Esophagus squamous epithelium (tissue), 5 donors: ENCODE measurements at regions not wholly inside any gene's neighbourhood (a gene's known extent, or its start where the extent isn't known, plus 50 kb on each side); places are given as distances from the start of the nearest gene placed in this dataset.
A peak's percentile ranks its signal among the peaks of the same experiment; 100 is the strongest.

Experiments
- DNase-seq: peaks from one replicate; lab custom pipeline; 2025; lab: John Stamatoyannopoulos, UW
- H3K27ac ChIP-seq, 4 donors: fragments of 200-600 bp; sonication (generic); one replicate each; pipeline ENCODE4 v1.5.1; 2016 to 2019; ENCODE audit warnings: mild to moderate bottlenecking in 1 of 4
- H3K27me3 ChIP-seq, 4 donors: fragments of 200-600 bp; sonication (generic); 1 replicate in 3 of 4; 2 replicates in 1 of 4; pipeline versions ENCODE4 v1.5.1 to v1.6.0; 2017 to 2021; ENCODE audit warnings: antibody characterized with exemption in 1 of 4
- H3K36me3 ChIP-seq, 3 donors: fragments of 200-600 bp; sonication (generic); one replicate each; pipeline ENCODE4 v1.5.1; 2016 to 2019
- H3K4me1 ChIP-seq, 3 donors: fragments of 200-600 bp; sonication (generic); one replicate each; pipeline ENCODE4 v1.5.1; 2017 to 2019
- H3K4me3 ChIP-seq, 4 donors: fragments of 200-600 bp; sonication (generic); 1 replicate in 3 of 4; 2 replicates in 1 of 4; pipeline ENCODE4 v1.5.1; 2016 to 2019; ENCODE audit warnings: mild to moderate bottlenecking in 2 of 4, moderate library complexity in 1 of 4
- H3K9me3 ChIP-seq, 3 donors: fragments of 200-600 bp; sonication (generic); one replicate each; pipeline ENCODE4 v1.5.1; 2016 to 2019
- CTCF ChIP-seq, 6 experiments: fragments of 450-650 bp in 4 of 6; fragments of 200-600 bp in 2 of 6; sonication (generic) in 2 of 6; IDR thresholded peaks; one replicate each; pipeline ENCODE4 v1.5.1; 2016 to 2019; ENCODE audit warnings: antibody characterized with exemption in 6 of 6, mild to moderate bottlenecking in 4 of 6, moderate library complexity in 4 of 6
- POLR2A ChIP-seq, 4 donors: fragments of 450-650 bp; IDR thresholded peaks; one replicate each; pipeline ENCODE4 v1.6.1; 2017; ENCODE audit warnings: antibody characterized with exemption in 4 of 4, mild to moderate bottlenecking in 4 of 4, moderate library complexity in 3 of 4
- WGBS, 2 donors: methylation state at CpG; one replicate each; pipeline ENCODE4 v1.1.5; 2018; 5-methylcytosine and 5-hydroxymethylcytosine counted together
- intact Hi-C: fragments of 100-400 bp; cut with DNase I; formaldehyde crosslinking; loops from one replicate; pipeline ENCODE4 v1.15.0; 2022
- donor health status: DM: yes; HTN: yes; CAD: no.

- no peak for DNase-seq
- H3K27ac ChIP-seq: no peak overlapping the region
- H3K36me3 ChIP-seq: no peaks in the 10 kb centered on the region
- WGBS, 2 donors: 44 to 47% methylated on average over 1 of the region's 1 CpG
- TF ChIP-seq CTCF (IDR thresholded peaks at IDR 0.05) (no peak), POLR2A (IDR thresholded peaks at IDR 0.05) (no peak)
- no peaks in the 10 kb centered on the region for H3K9me3 ChIP-seq
- peaks cover 0 to 38% (median 9%) of the 10 kb centered on the region in 3 donors for H3K4me1 ChIP-seq
- intact Hi-C loops: no loop called here
- H3K27me3 ChIP-seq: no peaks in the 10 kb centered on the region
- H3K4me3 ChIP-seq: no peak overlapping the region
These were observed 665.6 kb downstream of the DHX35 start for GRCh38 chr20:39627765-39628164.

- Histone ChIP-seq H3K9me3 (no peaks in the 10 kb centered on the region), H3K27me3 (no peaks in the 10 kb centered on the region), H3K4me1 (peaks cover 0 to 29% (median 7%) of the 10 kb centered on the region in 3 donors), H3K4me3 (no peak overlapping the region), H3K36me3 (no peaks in the 10 kb centered on the region), H3K27ac (peak overlapping the region in 2 of 4 donors; percentile 17 to 53)
- WGBS, 2 donors: 43 to 45% methylated on average over 1 of the region's 1 CpG
- TF ChIP-seq CTCF (IDR thresholded peaks at IDR 0.05) (no peak), POLR2A (IDR thresholded peaks at IDR 0.05) (no peak)
- DNase-seq: no peak
- intact Hi-C loops: no loop called here
These were observed 662.2 kb downstream of the DHX35 start for GRCh38 chr20:39624316-39624715.

GRCh38 chr20:39623584-39624234 lies 661.6 kb downstream of the DHX35 start:
- Histone ChIP-seq H3K4me3 (no peak overlapping the region), H3K27ac (peak overlapping the region in 3 of 4 donors; percentile 40 to 53 (median 44)), H3K36me3 (no peaks in the 10 kb centered on the region), H3K27me3 (no peaks in the 10 kb centered on the region), H3K4me1 (peaks cover 0 to 35% (median 13%) of the 10 kb centered on the region in 3 donors), H3K9me3 (no peaks in the 10 kb centered on the region)
- WGBS, 2 donors: 8 to 19% methylated on average over 2 of the region's 2 CpGs
- intact Hi-C loops: no loop called here
- TF ChIP-seq POLR2A (IDR thresholded peaks at IDR 0.05) (no peak), CTCF (IDR thresholded peaks at IDR 0.05) (no peak)
- no peak for DNase-seq

GRCh38 chr20:39619271-39619785 lies 657.2 kb downstream of the DHX35 start:
- no peaks in the 10 kb centered on the region for H3K27me3 ChIP-seq
- H3K4me1 ChIP-seq: peaks cover 3 to 44% (median 10%) of the 10 kb centered on the region in 3 donors
- no peaks in the 10 kb centered on the region for H3K36me3 ChIP-seq
- no peak for DNase-seq
- peak overlapping the region in 1 of 4 donors; percentile 44 for H3K27ac ChIP-seq
- 41 to 50% methylated on average over 1 of the region's 1 CpG for WGBS, 2 donors
- TF ChIP-seq CTCF (IDR thresholded peaks at IDR 0.05) (no peak), POLR2A (IDR thresholded peaks at IDR 0.05) (no peak)
- no peak overlapping the region for H3K4me3 ChIP-seq
- H3K9me3 ChIP-seq: no peaks in the 10 kb centered on the region
- intact Hi-C loops: no loop called here

GRCh38 chr20:39611901-39612300 lies 649.8 kb downstream of the DHX35 start:
- DNase-seq: no peak
- 53 to 54% methylated on average over 3 of the region's 3 CpGs for WGBS, 2 donors

More at GRCh38 chr20:39611901-39612300, 649.8 kb downstream of the DHX35 start:
- TF ChIP-seq CTCF (IDR thresholded peaks at IDR 0.05): no peak
- no peak for TF ChIP-seq POLR2A (IDR thresholded peaks at IDR 0.05)
- no peaks in the 10 kb centered on the region for H3K36me3 ChIP-seq
- intact Hi-C loops: no loop called here
- no peak overlapping the region for H3K27ac ChIP-seq
- H3K27me3 ChIP-seq: no peaks in the 10 kb centered on the region
- peaks cover 0 to 6% (median 0%) of the 10 kb centered on the region in 3 donors for H3K9me3 ChIP-seq
- H3K4me3 ChIP-seq: no peak overlapping the region
- H3K4me1 ChIP-seq: no peaks in the 10 kb centered on the region
